HepG2 (cell line): ENCODE measurements at regions not wholly inside any gene's neighbourhood (a gene's known extent, or its start where the extent isn't known, plus 50 kb on each side); places are given as distances from the start of the nearest gene placed in this dataset.

Source experiments
- ATAC-seq: fragments of 200-7000 bp; cut with Tn5 transposase; 3 replicates; pipeline ENCODE4 v1.9.1; 2020; ENCODE audit warnings: mild to moderate bottlenecking, moderate library complexity
- BruUV-seq: library from RNA; stranded (reverse); fragments of 400-500 nt; replicated peaks from 2 replicates; lab custom pipeline; 2021; lab: Mats Ljungman, UMichigan
- CTCF ChIA-PET: fragments of 300-600 bp; formaldehyde crosslinking; extraction: SDS; loops from one replicate; lab custom pipeline; 2021; ENCODE audit warnings: low total read pairs, inconsistent platforms, low intra/inter-chr PET ratio; lab: Yijun Ruan, JAX
- POLR2A ChIA-PET: fragments of 350-600 bp; sonication (Branson Sonifier 250); formaldehyde crosslinking; loops from one replicate; lab custom pipeline; 2020; ENCODE audit warnings: antibody characterized with exemption, inconsistent platforms; lab: Yijun Ruan, JAX
- DNase-seq: peaks from one replicate; pipeline ENCODE4 v3.0.0-alpha.2; 2015; ENCODE audit warnings: low spot score
- FAIRE-seq: peaks from 3 replicates; lab custom pipeline; 2011; peaks lifted over from hg19 to GRCh38; lab: Jason Lieb, UNC
- H2AFZ ChIP-seq: one replicate; pipeline ENCODE4 v1.6.1; 2011; ENCODE audit warnings: low read length, inconsistent platforms
- H3K27ac ChIP-seq: fragments of 300-600 bp; 3 replicates; pipeline ENCODE4 v1.8.0; 2011; ENCODE audit warnings: mixed run types, mild to moderate bottlenecking, mixed read lengths, low read length, inconsistent platforms; ENCODE audit not compliant: insufficient read depth; ENCODE audit errors: extremely low read length
- H3K27me3 ChIP-seq, 2 experiments: fragments of 200-600 bp in 1 of 2; 2 replicates in 1 of 2; 3 replicates in 1 of 2; pipeline versions ENCODE4 v1.6.0 to v1.8.0; 2011; ENCODE audit warnings: low read length in 2 of 2, mild to moderate bottlenecking in 2 of 2, moderate library complexity in 2 of 2, inconsistent platforms in 1 of 2; ENCODE audit not compliant: insufficient read depth in 2 of 2, control insufficient read depth in 1 of 2
- H3K36me3 ChIP-seq, 2 experiments: fragments of 200-600 bp in 1 of 2; replicated peaks in 1 of 2; 2 replicates in 1 of 2; 3 replicates in 1 of 2; pipeline versions ENCODE4 v1.5.1 to v1.8.0; 2011; ENCODE audit warnings: low read length in 2 of 2, inconsistent platforms in 1 of 2; ENCODE audit not compliant: insufficient read depth in 2 of 2, control insufficient read depth in 1 of 2
- H3K4me1 ChIP-seq: 2 replicates; pipeline ENCODE4 v1.5.1; 2012; ENCODE audit warnings: low read length, inconsistent platforms; ENCODE audit not compliant: insufficient read depth
- H3K4me2 ChIP-seq: 2 replicates; pipeline ENCODE4 v1.6.0; 2011; ENCODE audit warnings: low read depth, low read length, inconsistent platforms
- H3K4me3 ChIP-seq, 3 experiments: fragments of 200-600 bp in 1 of 3; sonication (generic), shearing (Covaris generic) in 1 of 3; replicated peaks in 1 of 3; 2 replicates each; pipeline ENCODE4 v1.5.1; 2011 to 2016; ENCODE audit warnings: low read length in 3 of 3, inconsistent platforms in 2 of 3, low read depth in 2 of 3, mild to moderate bottlenecking in 2 of 3, control low read depth in 1 of 3, mixed read lengths in 1 of 3; ENCODE audit not compliant: insufficient read depth in 1 of 3
- H3K79me2 ChIP-seq: one replicate; pipeline ENCODE4 v1.6.1; 2011; ENCODE audit warnings: low read length, inconsistent platforms; ENCODE audit not compliant: insufficient read depth
- H3K9ac ChIP-seq: 2 replicates; pipeline ENCODE4 v1.6.0; 2011; ENCODE audit warnings: mild to moderate bottlenecking, low read depth, low read length, inconsistent platforms; ENCODE audit not compliant: insufficient read depth
- H3K9me3 ChIP-seq: 2 replicates; pipeline ENCODE4 v1.5.1; 2012; ENCODE audit warnings: mild to moderate bottlenecking, low read length
- H4K20me1 ChIP-seq: 2 replicates; pipeline ENCODE4 v1.6.0; 2011; ENCODE audit warnings: inconsistent platforms, mild to moderate bottlenecking, low read length, moderate library complexity; ENCODE audit not compliant: insufficient read depth
- BHLHE40 ChIP-seq: IDR thresholded peaks from 2 replicates; pipeline ENCODE4 v1.6.1; 2011; ENCODE audit warnings: low read length, improper control_type of control experiment
- FLYWCH1 ChIP-seq: sonication (generic); formaldehyde crosslinking; IDR thresholded peaks from 2 replicates; pipeline ENCODE4 v1.8.1; 2023; ENCODE audit warnings: mild to moderate bottlenecking, missing genetic modification reagents
- GPN1 ChIP-seq: sonication (generic); formaldehyde crosslinking; IDR thresholded peaks from 2 replicates; pipeline ENCODE4 v1.5.1; 2020; ENCODE audit warnings: missing genetic modification reagents, borderline replicate concordance
- KAT7 ChIP-seq: IDR thresholded peaks from 2 replicates; pipeline ENCODE4 v1.6.1; 2018; ENCODE audit warnings: borderline replicate concordance, missing compliant biosample characterization
- KDM1A ChIP-seq: IDR thresholded peaks from 2 replicates; pipeline ENCODE4 v1.6.1; 2016; ENCODE audit warnings: missing compliant biosample characterization
- KDM4B ChIP-seq: sonication (generic); formaldehyde crosslinking; IDR thresholded peaks from 2 replicates; pipeline ENCODE4 v1.4.0; 2020; ENCODE audit warnings: missing genetic modification reagents
- MTF2 ChIP-seq: sonication (generic); formaldehyde crosslinking; IDR thresholded peaks from 2 replicates; pipeline ENCODE4 v1.5.0; 2020; ENCODE audit warnings: missing genetic modification reagents, borderline replicate concordance
- POLR2AphosphoS5 ChIP-seq: IDR thresholded peaks from 2 replicates; pipeline ENCODE4 v1.6.1; 2012; ENCODE audit warnings: low read depth, low read length
- RARG ChIP-seq: sonication (generic); formaldehyde crosslinking; IDR thresholded peaks from 2 replicates; pipeline ENCODE4 v1.4.0; 2020; ENCODE audit warnings: low read depth, mild to moderate bottlenecking, missing genetic modification reagents
- SIX4 ChIP-seq: sonication (generic); formaldehyde crosslinking; IDR thresholded peaks from 2 replicates; pipeline ENCODE4 v1.4.0; 2020; ENCODE audit warnings: missing genetic modification reagents
- TBX3 ChIP-seq: fragments of 450-650 bp; IDR thresholded peaks from 2 replicates; pipeline ENCODE4 v1.6.1; 2017; ENCODE audit warnings: antibody characterized with exemption, mild to moderate bottlenecking, inconsistent platforms, borderline replicate concordance
- ZFP36L1 ChIP-seq: sonication (generic); formaldehyde crosslinking; IDR thresholded peaks from 2 replicates; pipeline ENCODE4 v1.8.0; 2022; ENCODE audit warnings: mild to moderate bottlenecking, missing genetic modification reagents, moderate library complexity
- ZFP82 ChIP-seq: sonication (generic); formaldehyde crosslinking; IDR thresholded peaks from 2 replicates; pipeline ENCODE4 v1.5.1; 2020; ENCODE audit warnings: mild to moderate bottlenecking, missing genetic modification reagents, borderline replicate concordance
- ZNF274 ChIP-seq: sonication (generic); formaldehyde crosslinking; IDR thresholded peaks from 2 replicates; pipeline ENCODE4 v1.5.1; 2020; ENCODE audit warnings: mild to moderate bottlenecking, missing genetic modification reagents
- ZSCAN25 ChIP-seq: sonication (generic); formaldehyde crosslinking; IDR thresholded peaks from 2 replicates; pipeline ENCODE4 v1.8.0; 2022; ENCODE audit warnings: mild to moderate bottlenecking, missing genetic modification reagents
- in situ Hi-C: cut with HindIII; loops from 2 replicates; pipeline ENCODE4 v1.10.0; 2017; ENCODE audit warnings: low pct_unique_long_range_greater_than_20kb; ENCODE audit not compliant: extremely low pct_ligation_motif_present
- intact Hi-C: fragments of 100-400 bp; cut with micrococcal nuclease; formaldehyde crosslinking; loops from one replicate; pipeline ENCODE4 v1.10.0; 2022; ENCODE audit not compliant: unreplicated experiment
- TF ChIP-seq, protein P1 (sequence below): sonication (generic); formaldehyde crosslinking; IDR thresholded peaks from 2 replicates; pipeline ENCODE4 v1.4.0; 2020; ENCODE audit warnings: mild to moderate bottlenecking, low read depth, missing genetic modification reagents

DNA sequence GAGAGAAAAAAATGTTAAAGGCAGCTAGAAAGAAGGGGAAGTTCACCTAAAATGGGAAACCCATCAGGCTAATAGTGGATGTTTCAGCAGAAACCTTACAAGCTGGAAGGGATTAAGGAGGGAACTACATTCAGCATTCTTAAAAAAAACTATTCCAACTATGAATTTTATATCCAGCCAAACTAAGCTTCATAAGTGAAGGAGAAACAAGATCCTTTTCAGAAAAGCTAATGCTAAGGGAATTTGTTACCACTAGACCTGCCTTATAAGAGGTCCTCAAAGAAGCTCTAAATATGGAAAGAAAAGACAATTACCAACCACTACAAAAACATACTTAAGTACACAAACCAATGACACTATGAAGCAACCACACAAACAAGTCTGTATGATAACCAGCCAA lies 59.2 kb upstream of the SLC35F1 start:
- no peak for FAIRE-seq
- ATAC-seq: no peak
- intact Hi-C loops (no loop called here), in situ Hi-C loops (loop anchor here (25.0 kb wide), 1 partner anchor 739 kb away; no protein-coding TSS in a partner anchor)
- BruUV-seq: no TSS peak
- ChIA-PET CTCF (no interaction called here), POLR2A (no interaction called here)
- TF ChIP-seq POLR2AphosphoS5 (no peak), KAT7 (CRISPR knock-in tag) (no peak), ZSCAN25 (CRISPR knock-in tag) (no peak), MTF2 (CRISPR knock-in tag) (no peak), ZFP36L1 (no peak), GPN1 (CRISPR knock-in tag) (no peak), ZFP82 (no peak), SIX4 (CRISPR knock-in tag) (no peak), KDM4B (CRISPR knock-in tag) (no peak), KDM1A (CRISPR knock-in tag) (no peak), BHLHE40 (no peak), TBX3 (no peak), ZNF274 (CRISPR knock-in tag) (no peak), RARG (CRISPR knock-in tag) (no peak), FLYWCH1 (CRISPR knock-in tag) (no peak)
- TF ChIP-seq, protein P1, sequence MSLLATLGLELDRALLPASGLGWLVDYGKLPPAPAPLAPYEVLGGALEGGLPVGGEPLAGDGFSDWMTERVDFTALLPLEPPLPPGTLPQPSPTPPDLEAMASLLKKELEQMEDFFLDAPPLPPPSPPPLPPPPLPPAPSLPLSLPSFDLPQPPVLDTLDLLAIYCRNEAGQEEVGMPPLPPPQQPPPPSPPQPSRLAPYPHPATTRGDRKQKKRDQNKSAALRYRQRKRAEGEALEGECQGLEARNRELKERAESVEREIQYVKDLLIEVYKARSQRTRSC (CRISPR knock-in tag): no peak
- Histone ChIP-seq H3K79me2 (no peaks in the 10 kb centered on the region), H3K27ac (no peak overlapping the region), H3K9me3 (peaks cover 20% of the 10 kb centered on the region), H2AFZ (no peak overlapping the region), H3K4me3 (no peak overlapping the region), H4K20me1 (no peaks in the 10 kb centered on the region), H3K4me1 (no peaks in the 10 kb centered on the region), H3K4me2 (no peak overlapping the region), H3K9ac (no peak overlapping the region), H3K27me3 (no peaks in the 10 kb centered on the region), H3K36me3 (no peaks in the 10 kb centered on the region)
- no peak for DNase-seq
